GM12878 (cell line): ENCODE measurements at regions not wholly inside any gene's neighbourhood (a gene's known extent, or its start where the extent isn't known, plus 50 kb on each side); places are given as distances from the start of the nearest gene placed in this dataset.

Experiments used
- CREB1 ChIP-seq: IDR thresholded peaks from 2 replicates; pipeline ENCODE4 v1.6.1; 2012; ENCODE audit warnings: low read depth, mild to moderate bottlenecking, inconsistent platforms
- EP300 ChIP-seq, 2 experiments: fragments of 150-350 bp in 1 of 2; IDR thresholded peaks; 2 replicates each; pipeline ENCODE4 v1.6.1; 2011 to 2012; ENCODE audit warnings: low read depth in 2 of 2, low read length in 2 of 2, borderline replicate concordance in 1 of 2, improper control_type of control experiment in 1 of 2, inconsistent platforms in 1 of 2; ENCODE audit not compliant: control insufficient read depth in 1 of 2
- GABPA ChIP-seq: IDR thresholded peaks from 2 replicates; pipeline ENCODE4 v1.6.1; 2014; ENCODE audit warnings: antibody characterized with exemption, low read depth, mild to moderate bottlenecking, inconsistent platforms
- NFIC ChIP-seq: IDR thresholded peaks from 2 replicates; pipeline ENCODE4 v1.6.1; 2012; ENCODE audit warnings: low read depth, mild to moderate bottlenecking, inconsistent platforms, low read length, moderate library complexity
- TAF1 ChIP-seq: IDR thresholded peaks from 2 replicates; pipeline ENCODE4 v1.6.1; 2011; ENCODE audit warnings: mild to moderate bottlenecking, low read depth, low read length, borderline replicate concordance

DNA sequence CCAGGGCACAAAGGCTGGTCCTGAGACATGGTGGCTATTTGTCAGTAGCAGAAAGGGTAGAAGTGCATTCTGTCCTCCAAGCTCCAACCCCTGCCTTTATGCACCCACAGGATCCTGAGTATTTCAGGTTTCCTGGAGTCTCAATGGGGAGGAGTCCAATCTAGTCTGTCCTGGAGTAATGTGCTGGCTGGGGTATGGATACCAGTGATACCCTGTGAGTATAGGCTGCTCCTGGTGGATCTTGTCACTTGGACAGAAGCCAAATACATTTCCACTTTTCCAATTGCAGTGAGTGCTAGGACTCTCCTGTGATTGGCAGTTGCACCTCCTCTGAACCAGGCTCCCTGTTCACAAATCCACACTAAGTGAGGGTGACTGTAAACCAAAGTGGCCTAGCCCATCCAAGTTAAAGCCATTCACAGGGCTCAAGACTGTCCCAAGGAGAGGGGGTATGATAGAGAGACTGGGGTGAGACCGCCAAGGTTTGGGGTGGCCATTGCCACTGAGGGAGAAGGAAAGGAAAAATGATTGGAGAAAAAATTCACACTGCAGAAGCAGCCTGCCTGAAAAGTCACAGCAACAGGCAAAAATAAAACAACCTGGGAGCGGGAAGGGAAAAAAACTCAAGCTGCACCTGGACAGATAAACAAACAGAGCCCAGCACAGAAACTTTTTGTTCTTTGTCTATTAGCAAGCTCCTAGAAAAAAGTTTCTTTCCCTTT, 163.4 kb upstream of the ETV3 start:
- no peak for TF ChIP-seq CREB1
- no peak for TF ChIP-seq TAF1
- no peak for TF ChIP-seq EP300 (IDR thresholded peaks at IDR 0.05; ENCODE audit: borderline replicate concordance in 1 of 2, control insufficient read depth in 1 of 2, low read depth in 2 of 2, low read length in 2 of 2)
- no peak for TF ChIP-seq NFIC
- TF ChIP-seq GABPA = no peak
